H1 (cell line): ENCODE measurements at regions not wholly inside any gene's neighbourhood (a gene's known extent, or its start where the extent isn't known, plus 50 kb on each side); places are given as distances from the start of the nearest gene placed in this dataset.
"Not testable (repeated sequence)": the region's sequence is repeated elsewhere in the genome, so short reads cannot be mapped to it uniquely, and the experiment has no call there.

ENCODE experiments used
- CHD2 ChIP-seq: IDR thresholded peaks from 2 replicates; pipeline ENCODE4 v1.6.1; 2012; ENCODE audit warnings: low read length, improper control_type of control experiment
- CTCF ChIP-seq, 3 experiments: IDR thresholded peaks; 1 replicate in 2 of 3; 2 replicates in 1 of 3; pipeline versions ENCODE4 v1.5.1 to v1.6.1; 2011; ENCODE audit warnings: low read length in 3 of 3, mild to moderate bottlenecking in 3 of 3, inconsistent platforms in 2 of 3, low read depth in 1 of 3, moderate library complexity in 1 of 3; ENCODE audit not compliant: insufficient read depth in 1 of 3; ENCODE audit errors: control extremely low read depth in 1 of 3
- EZH2 ChIP-seq: fragments of 200-600 bp; sonication (generic); IDR thresholded peaks from 2 replicates; pipeline ENCODE4 v1.7.1; 2012; ENCODE audit warnings: low read depth, mild to moderate bottlenecking, moderate library complexity, low read length, inconsistent platforms; ENCODE audit not compliant: severe bottlenecking
- JUND ChIP-seq: IDR thresholded peaks from 2 replicates; pipeline ENCODE4 v1.6.1; 2011; ENCODE audit warnings: mild to moderate bottlenecking, improper control_type of control experiment, low read length
- POLR2A ChIP-seq, 2 experiments: IDR thresholded peaks; 1 replicate in 1 of 2; 2 replicates in 1 of 2; pipeline ENCODE4 v1.6.1; 2011; ENCODE audit warnings: low read depth in 2 of 2, low read length in 2 of 2, mild to moderate bottlenecking in 2 of 2; ENCODE audit errors: control extremely low read depth in 1 of 2
- POLR2AphosphoS5 ChIP-seq: IDR thresholded peaks from 2 replicates; pipeline ENCODE4 v1.6.1; 2011; ENCODE audit warnings: low read depth, low read length
- RNF2 ChIP-seq: fragments of 200-900, 300-1000 bp; sonication (generic); IDR thresholded peaks from 2 replicates; pipeline ENCODE4 v1.7.1; 2016; ENCODE audit warnings: borderline replicate concordance, low read depth, mild to moderate bottlenecking, antibody characterized with exemption, low read length; ENCODE audit not compliant: poor library complexity, severe bottlenecking; ENCODE audit errors: missing control alignments
- SIX5 ChIP-seq: IDR thresholded peaks from 2 replicates; pipeline ENCODE4 v1.6.1; 2011; ENCODE audit warnings: mild to moderate bottlenecking, low read depth, low read length
- SUZ12 ChIP-seq: fragments of 200-600 bp; sonication (generic); IDR thresholded peaks from 2 replicates; pipeline ENCODE4 v1.6.1; 2012; ENCODE audit warnings: mild to moderate bottlenecking, inconsistent platforms, low read length, moderate library complexity, mixed read lengths
- TAF1 ChIP-seq: IDR thresholded peaks from 2 replicates; pipeline ENCODE4 v1.6.1; 2011; ENCODE audit warnings: mild to moderate bottlenecking, low read depth, low read length
- TEAD4 ChIP-seq: IDR thresholded peaks from 2 replicates; pipeline ENCODE4 v1.6.1; 2012; ENCODE audit warnings: low read depth, low read length, inconsistent platforms, mixed read lengths
- TF ChIP-seq, protein P1 (sequence below): IDR thresholded peaks from 2 replicates; pipeline ENCODE4 v1.6.1; 2011; ENCODE audit warnings: low read length, improper control_type of control experiment
- TF ChIP-seq, protein P2 (sequence below): IDR thresholded peaks from 2 replicates; pipeline ENCODE4 v1.6.1; 2011; ENCODE audit warnings: low read depth, mild to moderate bottlenecking, low read length; ENCODE audit not compliant: insufficient read depth

DNA sequence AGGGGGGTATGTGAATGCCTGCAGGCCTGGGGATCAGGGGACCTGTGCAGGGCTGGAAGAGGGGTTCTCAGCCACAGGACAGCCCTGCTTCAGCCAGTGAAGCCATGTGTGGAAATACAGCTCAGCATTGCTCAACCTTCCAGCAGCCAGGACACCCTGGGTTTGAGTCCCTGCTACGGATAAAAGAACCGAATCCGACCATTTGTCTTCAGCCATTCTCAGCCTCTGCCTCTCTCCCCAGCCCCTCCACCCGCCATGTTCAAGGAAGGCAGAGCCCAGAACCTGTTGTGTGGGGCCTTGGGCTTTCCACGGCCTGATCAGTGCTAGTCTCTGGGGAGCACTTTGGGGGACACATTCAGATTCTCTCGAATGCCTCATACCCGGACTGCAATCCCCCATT is 337.5 kb downstream of the PREX1 start:
- TF ChIP-seq TAF1; CTCF (IDR thresholded peaks at IDR 0.05; ENCODE audit: control extremely low read depth in 1 of 3, insufficient read depth in 1 of 3, low read depth in 1 of 3, low read length in 3 of 3); CHD2; SUZ12; POLR2A (IDR thresholded peaks at IDR 0.05; ENCODE audit: control extremely low read depth in 1 of 2, low read depth in 2 of 2, low read length in 2 of 2); SIX5; EZH2; JUND; POLR2AphosphoS5; RNF2; TEAD4: not testable (repeated sequence)
- TF ChIP-seq, protein P1, sequence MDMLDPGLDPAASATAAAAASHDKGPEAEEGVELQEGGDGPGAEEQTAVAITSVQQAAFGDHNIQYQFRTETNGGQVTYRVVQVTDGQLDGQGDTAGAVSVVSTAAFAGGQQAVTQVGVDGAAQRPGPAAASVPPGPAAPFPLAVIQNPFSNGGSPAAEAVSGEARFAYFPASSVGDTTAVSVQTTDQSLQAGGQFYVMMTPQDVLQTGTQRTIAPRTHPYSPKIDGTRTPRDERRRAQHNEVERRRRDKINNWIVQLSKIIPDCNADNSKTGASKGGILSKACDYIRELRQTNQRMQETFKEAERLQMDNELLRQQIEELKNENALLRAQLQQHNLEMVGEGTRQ: not testable (repeated sequence)
- TF ChIP-seq, protein P2, sequence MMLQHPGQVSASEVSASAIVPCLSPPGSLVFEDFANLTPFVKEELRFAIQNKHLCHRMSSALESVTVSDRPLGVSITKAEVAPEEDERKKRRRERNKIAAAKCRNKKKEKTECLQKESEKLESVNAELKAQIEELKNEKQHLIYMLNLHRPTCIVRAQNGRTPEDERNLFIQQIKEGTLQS: not testable (repeated sequence)
